ENCODE measurements at regions not wholly inside any gene's neighbourhood (a gene's known extent, or its start where the extent isn't known, plus 50 kb on each side); places are given as distances from the start of the nearest gene placed in this dataset.
A peak's percentile ranks its signal among the peaks of the same experiment; 100 is the strongest.
"Not testable (repeated sequence)": the region's sequence is repeated elsewhere in the genome, so short reads cannot be mapped to it uniquely, and the experiment has no call there.

DNA sequence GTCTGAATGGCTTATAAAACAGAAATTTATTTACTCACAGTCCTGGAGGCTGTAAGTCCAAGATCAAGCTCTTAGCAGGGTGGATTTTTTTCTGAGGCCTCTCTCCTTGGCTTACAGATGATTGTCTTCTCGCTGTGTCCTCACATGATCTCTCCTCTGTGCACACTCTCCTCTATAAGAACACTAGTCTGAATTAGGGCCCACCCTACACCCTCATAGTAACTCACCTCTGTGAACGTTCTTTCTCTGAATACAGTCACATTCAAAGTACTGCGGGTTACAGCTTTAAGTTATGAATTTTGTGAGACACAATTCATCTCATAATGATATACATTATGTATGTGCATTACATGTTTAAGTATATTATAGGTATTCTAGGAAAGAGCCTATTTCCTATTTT lies 135.7 kb upstream of the ATXN7L3B start:
- H3K4me3 ChIP-seq (ENCODE audit: low read depth, low read length): no peak overlapping the region
- no peak for DNase-seq (ENCODE audit: low read depth)
- TF ChIP-seq POLR2A (IDR thresholded peaks at IDR 0.05; ENCODE audit: extremely low read depth, insufficient read length) (no peak), MYC (IDR thresholded peaks at IDR 0.05; ENCODE audit: low read depth, low read length) (no peak)
- TF ChIP-seq, protein P1, sequence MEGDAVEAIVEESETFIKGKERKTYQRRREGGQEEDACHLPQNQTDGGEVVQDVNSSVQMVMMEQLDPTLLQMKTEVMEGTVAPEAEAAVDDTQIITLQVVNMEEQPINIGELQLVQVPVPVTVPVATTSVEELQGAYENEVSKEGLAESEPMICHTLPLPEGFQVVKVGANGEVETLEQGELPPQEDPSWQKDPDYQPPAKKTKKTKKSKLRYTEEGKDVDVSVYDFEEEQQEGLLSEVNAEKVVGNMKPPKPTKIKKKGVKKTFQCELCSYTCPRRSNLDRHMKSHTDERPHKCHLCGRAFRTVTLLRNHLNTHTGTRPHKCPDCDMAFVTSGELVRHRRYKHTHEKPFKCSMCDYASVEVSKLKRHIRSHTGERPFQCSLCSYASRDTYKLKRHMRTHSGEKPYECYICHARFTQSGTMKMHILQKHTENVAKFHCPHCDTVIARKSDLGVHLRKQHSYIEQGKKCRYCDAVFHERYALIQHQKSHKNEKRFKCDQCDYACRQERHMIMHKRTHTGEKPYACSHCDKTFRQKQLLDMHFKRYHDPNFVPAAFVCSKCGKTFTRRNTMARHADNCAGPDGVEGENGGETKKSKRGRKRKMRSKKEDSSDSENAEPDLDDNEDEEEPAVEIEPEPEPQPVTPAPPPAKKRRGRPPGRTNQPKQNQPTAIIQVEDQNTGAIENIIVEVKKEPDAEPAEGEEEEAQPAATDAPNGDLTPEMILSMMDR (IDR thresholded peaks at IDR 0.05; ENCODE audit: low read depth, low read length): no peak
- TF ChIP-seq, protein P2, sequence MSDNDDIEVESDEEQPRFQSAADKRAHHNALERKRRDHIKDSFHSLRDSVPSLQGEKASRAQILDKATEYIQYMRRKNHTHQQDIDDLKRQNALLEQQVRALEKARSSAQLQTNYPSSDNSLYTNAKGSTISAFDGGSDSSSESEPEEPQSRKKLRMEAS (IDR thresholded peaks at IDR 0.05; ENCODE audit: low read depth, low read length): no peak

DNA sequence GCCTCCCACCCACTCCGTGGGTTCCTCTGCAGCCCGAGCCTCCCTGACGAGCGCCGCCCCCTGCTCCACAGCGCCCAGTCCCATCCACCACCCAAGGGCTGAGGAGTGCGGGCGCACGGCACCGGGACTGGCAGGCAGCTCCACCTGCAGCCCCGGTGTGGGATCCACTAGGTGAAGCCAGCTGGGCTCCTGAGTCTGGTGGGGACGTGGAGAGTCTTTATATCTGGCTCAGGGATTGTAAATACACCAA lies 134.5 kb upstream of the ATXN7L3B start:
- H3K4me3 ChIP-seq (ENCODE audit: low read depth, low read length): not testable (repeated sequence)

DNA sequence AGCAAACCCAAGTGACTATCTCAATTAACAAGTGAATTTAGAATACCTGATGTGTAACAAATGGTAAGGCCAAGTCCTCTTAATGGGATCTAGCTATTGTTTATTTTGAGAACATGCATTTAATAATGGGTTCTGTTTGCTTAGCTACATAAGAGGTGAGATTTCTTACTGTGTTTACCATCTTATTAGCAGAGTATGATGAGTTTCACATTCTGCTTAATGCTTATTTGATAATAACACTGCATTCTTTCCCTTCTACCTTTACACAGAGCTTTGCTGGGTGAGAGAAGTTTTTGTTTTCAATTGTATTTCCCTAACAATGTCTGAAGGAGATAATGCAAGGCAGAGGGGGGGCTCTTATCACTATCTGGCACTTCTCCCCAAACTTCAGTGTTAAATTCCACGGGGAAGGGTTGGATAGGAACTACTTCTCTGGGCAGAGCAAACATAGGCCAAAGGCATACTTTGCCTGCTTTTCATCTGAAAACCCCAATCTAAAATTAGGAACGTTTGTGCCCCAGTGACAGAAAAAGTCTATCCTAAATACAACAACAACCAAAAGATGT lies 129.0 kb upstream of the ATXN7L3B start:
- TF ChIP-seq MYC (IDR thresholded peaks at IDR 0.05; ENCODE audit: low read depth, low read length): no peak
- TF ChIP-seq, protein P1 (IDR thresholded peaks at IDR 0.05; ENCODE audit: low read depth, low read length): no peak
- TF ChIP-seq, protein P2 (IDR thresholded peaks at IDR 0.05; ENCODE audit: low read depth, low read length): no peak
- no peak for TF ChIP-seq POLR2A (IDR thresholded peaks at IDR 0.05; ENCODE audit: extremely low read depth, insufficient read length)
- H3K4me3 ChIP-seq (ENCODE audit: low read depth, low read length): no peak overlapping the region
- no peak for DNase-seq (ENCODE audit: low read depth)

More for the DNA sequence above, 134.5 kb upstream of the ATXN7L3B start:
- not testable (repeated sequence) for DNase-seq (ENCODE audit: low read depth)

DNA sequence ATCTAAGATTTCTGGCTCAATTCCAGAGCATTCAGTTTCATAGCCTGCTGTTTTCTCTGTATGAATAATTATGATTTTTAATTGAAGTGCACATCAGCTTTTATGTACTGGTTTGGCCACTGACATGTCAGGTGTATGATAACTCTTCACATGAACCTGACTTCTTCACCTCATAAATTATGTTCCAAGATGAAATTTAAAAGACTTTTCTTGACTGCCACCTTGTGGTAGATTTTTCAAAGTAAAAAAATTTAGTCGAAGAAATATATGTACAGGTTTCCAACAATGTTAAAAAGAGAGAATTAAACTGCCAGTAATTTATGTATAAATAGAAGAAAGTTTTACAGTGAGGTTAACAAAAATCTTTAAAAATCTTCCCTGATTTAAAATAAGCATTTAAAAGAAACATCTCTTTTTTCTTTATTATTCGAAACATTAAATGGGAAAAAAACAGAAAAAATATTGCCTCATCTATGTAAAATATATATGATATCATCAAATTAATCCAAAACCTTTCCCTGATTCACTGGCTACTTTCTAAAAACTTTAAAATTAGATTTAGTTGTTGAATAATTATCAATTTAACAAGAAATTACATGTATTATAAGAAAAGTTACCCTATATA lies 124.9 kb upstream of the ATXN7L3B start:
- TF ChIP-seq POLR2A (IDR thresholded peaks at IDR 0.05; ENCODE audit: extremely low read depth, insufficient read length): no peak
- TF ChIP-seq, protein P1 (IDR thresholded peaks at IDR 0.05; ENCODE audit: low read depth, low read length): peak; percentile 8
- DNase-seq (ENCODE audit: low read depth): peak; percentile 24
- no peak overlapping the region for H3K4me3 ChIP-seq (ENCODE audit: low read depth, low read length)

DNA sequence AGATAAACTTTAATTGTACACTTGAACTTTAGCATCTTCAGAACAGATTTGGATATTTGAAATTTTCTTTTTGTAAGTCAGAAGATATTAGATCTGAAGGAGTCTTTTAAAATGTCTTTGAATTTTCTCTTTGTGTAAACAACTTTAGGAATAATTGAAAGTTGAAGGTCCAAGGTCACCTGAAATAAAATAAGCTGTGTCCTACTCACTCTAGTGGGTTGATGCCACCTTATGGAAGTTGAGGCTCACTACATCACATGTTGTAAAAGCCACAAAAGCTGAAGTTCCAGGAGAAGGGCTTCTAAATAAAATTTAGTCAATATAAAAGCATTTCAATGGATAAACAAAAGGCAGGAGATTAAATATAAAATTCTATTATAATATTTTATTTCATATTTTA lies 122.0 kb upstream of the ATXN7L3B start:
- TF ChIP-seq MYC (IDR thresholded peaks at IDR 0.05; ENCODE audit: low read depth, low read length): no peak
- TF ChIP-seq, protein P1 (IDR thresholded peaks at IDR 0.05; ENCODE audit: low read depth, low read length): peak; percentile 56
- no peak overlapping the region for H3K4me3 ChIP-seq (ENCODE audit: low read depth, low read length)
- DNase-seq (ENCODE audit: low read depth): peak; percentile 41

DNA sequence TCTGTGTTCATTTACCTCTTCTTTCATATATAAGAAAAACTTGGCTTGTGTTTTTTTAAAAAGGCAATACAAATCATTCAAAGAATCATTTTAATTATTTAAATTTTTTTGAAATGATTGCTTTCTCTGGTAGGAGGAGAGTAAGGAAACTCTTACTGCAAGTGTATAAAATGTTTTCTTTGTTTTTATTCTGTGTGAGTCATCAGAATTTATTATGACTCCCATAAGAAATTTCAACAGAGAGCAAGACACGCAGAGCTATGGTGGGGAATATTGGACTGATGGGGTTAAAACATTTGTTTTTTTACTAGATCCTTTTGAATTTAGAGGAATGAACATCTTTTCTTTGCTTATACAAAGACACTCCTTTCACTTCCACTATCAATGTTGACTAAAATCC lies 119.1 kb upstream of the ATXN7L3B start:
- TF ChIP-seq, protein P2 (IDR thresholded peaks at IDR 0.05; ENCODE audit: low read depth, low read length): no peak
- TF ChIP-seq, protein P1 (IDR thresholded peaks at IDR 0.05; ENCODE audit: low read depth, low read length): no peak
- TF ChIP-seq MYC (IDR thresholded peaks at IDR 0.05; ENCODE audit: low read depth, low read length): no peak
- no peak for TF ChIP-seq POLR2A (IDR thresholded peaks at IDR 0.05; ENCODE audit: extremely low read depth, insufficient read length)

More for the DNA sequence above, 119.1 kb upstream of the ATXN7L3B start:
- H3K4me3 ChIP-seq (ENCODE audit: low read depth, low read length): no peak overlapping the region
- no peak for DNase-seq (ENCODE audit: low read depth)
